Lower leg skin (tissue), 3 donors: ENCODE measurements at regions not wholly inside any gene's neighbourhood (a gene's known extent, or its start where the extent isn't known, plus 50 kb on each side); places are given as distances from the start of the nearest gene placed in this dataset.

Source experiments
- CTCF ChIP-seq, 3 donors: fragments of 450-650 bp; IDR thresholded peaks; one replicate each; pipeline ENCODE4 v1.5.1; 2016; ENCODE audit warnings: antibody characterized with exemption in 3 of 3, mild to moderate bottlenecking in 3 of 3, moderate library complexity in 2 of 3
- POLR2A ChIP-seq, 2 donors: fragments of 450-650 bp; IDR thresholded peaks; one replicate each; pipeline ENCODE4 v1.6.1; 2016 to 2017; ENCODE audit warnings: antibody characterized with exemption in 2 of 2, mild to moderate bottlenecking in 1 of 2, moderate library complexity in 1 of 2

GRCh38 chr14:61930101-61930857 is 168.1 kb downstream of the SNAPC1 start:
- no peak for TF ChIP-seq CTCF (IDR thresholded peaks at IDR 0.05)
- TF ChIP-seq POLR2A (IDR thresholded peaks at IDR 0.05) = no peak
